ENCODE measurements at regions not wholly inside any gene's neighbourhood (a gene's known extent, or its start where the extent isn't known, plus 50 kb on each side); places are given as distances from the start of the nearest gene placed in this dataset.

DNA sequence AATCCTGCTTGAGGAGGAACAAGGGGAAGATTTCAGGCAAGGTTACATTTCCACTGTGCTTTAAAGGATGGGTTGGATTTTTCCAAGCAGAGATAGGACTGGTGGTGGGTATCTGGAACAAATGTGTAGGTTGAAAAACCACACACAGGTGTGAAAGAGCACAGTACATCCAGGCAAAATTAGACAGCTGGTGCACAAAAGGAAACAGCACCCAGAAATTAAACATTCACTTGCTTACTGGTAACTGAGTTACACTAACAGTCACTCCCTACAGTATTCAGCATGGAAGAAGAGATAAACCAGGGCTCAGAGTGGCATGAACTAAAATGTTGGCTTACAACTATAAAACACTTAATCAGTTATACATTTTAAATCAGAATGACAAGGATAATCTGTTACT lies 81.5 kb upstream of the RASEF start:
- no peak for TF ChIP-seq SP1 (CRISPR knock-in tag; conservative IDR thresholded peaks at IDR 0.05)
- TF ChIP-seq, protein P1, sequence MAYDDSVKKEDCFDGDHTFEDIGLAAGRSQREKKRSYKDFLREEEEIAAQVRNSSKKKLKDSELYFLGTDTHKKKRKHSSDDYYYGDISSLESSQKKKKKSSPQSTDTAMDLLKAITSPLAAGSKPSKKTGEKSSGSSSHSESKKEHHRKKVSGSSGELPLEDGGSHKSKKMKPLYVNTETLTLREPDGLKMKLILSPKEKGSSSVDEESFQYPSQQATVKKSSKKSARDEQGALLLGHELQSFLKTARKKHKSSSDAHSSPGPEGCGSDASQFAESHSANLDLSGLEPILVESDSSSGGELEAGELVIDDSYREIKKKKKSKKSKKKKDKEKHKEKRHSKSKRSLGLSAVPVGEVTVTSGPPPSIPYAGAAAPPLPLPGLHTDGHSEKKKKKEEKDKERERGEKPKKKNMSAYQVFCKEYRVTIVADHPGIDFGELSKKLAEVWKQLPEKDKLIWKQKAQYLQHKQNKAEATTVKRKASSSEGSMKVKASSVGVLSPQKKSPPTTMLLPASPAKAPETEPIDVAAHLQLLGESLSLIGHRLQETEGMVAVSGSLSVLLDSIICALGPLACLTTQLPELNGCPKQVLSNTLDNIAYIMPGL (CRISPR knock-in tag; IDR thresholded peaks at IDR 0.05): no peak
- TF ChIP-seq, protein P2, sequence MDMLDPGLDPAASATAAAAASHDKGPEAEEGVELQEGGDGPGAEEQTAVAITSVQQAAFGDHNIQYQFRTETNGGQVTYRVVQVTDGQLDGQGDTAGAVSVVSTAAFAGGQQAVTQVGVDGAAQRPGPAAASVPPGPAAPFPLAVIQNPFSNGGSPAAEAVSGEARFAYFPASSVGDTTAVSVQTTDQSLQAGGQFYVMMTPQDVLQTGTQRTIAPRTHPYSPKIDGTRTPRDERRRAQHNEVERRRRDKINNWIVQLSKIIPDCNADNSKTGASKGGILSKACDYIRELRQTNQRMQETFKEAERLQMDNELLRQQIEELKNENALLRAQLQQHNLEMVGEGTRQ (CRISPR knock-in tag; IDR thresholded peaks at IDR 0.05): no peak
- TF ChIP-seq, protein P3, sequence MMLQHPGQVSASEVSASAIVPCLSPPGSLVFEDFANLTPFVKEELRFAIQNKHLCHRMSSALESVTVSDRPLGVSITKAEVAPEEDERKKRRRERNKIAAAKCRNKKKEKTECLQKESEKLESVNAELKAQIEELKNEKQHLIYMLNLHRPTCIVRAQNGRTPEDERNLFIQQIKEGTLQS (CRISPR knock-in tag; conservative IDR thresholded peaks at IDR 0.05): no peak
- TF ChIP-seq CREM (CRISPR knock-in tag; IDR thresholded peaks at IDR 0.05): no peak
- peaks cover 6% of the 10 kb centered on the region for H3K27me3 Mint-ChIP-seq (ENCODE audit: low read depth)
- H3K4me1 Mint-ChIP-seq: no peaks in the 10 kb centered on the region

DNA sequence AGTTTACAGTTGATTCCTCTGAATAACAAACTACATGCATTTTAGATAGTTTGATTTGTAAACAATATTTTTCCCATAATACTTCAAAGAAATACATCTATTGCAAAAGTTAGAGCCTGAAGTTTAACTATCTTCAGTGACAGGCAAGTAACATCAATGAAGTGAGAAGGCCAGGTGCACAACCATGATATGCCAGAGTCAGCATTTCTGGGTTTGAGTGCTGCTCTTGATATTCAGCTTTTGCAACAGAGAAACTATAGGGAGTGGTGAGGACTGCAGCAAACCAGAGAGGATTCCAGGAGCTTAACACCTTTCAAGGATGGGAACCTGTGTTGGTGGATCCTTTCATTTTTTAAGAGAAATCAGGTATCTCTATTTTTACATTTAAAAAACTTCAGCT lies 79.4 kb upstream of the RASEF start:
- no peak for TF ChIP-seq TCF7 (CRISPR knock-in tag; IDR thresholded peaks at IDR 0.05; ENCODE audit: low read depth)
- TF ChIP-seq, protein P4, sequence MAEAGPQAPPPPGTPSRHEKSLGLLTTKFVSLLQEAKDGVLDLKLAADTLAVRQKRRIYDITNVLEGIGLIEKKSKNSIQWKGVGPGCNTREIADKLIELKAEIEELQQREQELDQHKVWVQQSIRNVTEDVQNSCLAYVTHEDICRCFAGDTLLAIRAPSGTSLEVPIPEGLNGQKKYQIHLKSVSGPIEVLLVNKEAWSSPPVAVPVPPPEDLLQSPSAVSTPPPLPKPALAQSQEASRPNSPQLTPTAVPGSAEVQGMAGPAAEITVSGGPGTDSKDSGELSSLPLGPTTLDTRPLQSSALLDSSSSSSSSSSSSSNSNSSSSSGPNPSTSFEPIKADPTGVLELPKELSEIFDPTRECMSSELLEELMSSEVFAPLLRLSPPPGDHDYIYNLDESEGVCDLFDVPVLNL (CRISPR knock-in tag; IDR thresholded peaks at IDR 0.05; ENCODE audit: borderline replicate concordance, low read depth): no peak
- TF ChIP-seq, protein P5, sequence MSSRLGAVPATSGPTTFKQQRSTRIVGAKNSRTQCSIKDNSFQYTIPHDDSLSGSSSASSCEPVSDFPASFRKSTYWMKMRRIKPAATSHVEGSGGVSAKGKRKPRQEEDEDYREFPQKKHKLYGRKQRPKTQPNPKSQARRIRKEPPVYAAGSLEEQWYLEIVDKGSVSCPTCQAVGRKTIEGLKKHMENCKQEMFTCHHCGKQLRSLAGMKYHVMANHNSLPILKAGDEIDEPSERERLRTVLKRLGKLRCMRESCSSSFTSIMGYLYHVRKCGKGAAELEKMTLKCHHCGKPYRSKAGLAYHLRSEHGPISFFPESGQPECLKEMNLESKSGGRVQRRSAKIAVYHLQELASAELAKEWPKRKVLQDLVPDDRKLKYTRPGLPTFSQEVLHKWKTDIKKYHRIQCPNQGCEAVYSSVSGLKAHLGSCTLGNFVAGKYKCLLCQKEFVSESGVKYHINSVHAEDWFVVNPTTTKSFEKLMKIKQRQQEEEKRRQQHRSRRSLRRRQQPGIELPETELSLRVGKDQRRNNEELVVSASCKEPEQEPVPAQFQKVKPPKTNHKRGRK (CRISPR knock-in tag; IDR thresholded peaks at IDR 0.05; ENCODE audit: borderline replicate concordance): no peak
- TF ChIP-seq, protein P6, sequence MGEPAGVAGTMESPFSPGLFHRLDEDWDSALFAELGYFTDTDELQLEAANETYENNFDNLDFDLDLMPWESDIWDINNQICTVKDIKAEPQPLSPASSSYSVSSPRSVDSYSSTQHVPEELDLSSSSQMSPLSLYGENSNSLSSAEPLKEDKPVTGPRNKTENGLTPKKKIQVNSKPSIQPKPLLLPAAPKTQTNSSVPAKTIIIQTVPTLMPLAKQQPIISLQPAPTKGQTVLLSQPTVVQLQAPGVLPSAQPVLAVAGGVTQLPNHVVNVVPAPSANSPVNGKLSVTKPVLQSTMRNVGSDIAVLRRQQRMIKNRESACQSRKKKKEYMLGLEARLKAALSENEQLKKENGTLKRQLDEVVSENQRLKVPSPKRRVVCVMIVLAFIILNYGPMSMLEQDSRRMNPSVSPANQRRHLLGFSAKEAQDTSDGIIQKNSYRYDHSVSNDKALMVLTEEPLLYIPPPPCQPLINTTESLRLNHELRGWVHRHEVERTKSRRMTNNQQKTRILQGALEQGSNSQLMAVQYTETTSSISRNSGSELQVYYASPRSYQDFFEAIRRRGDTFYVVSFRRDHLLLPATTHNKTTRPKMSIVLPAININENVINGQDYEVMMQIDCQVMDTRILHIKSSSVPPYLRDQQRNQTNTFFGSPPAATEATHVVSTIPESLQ (CRISPR knock-in tag; IDR thresholded peaks at IDR 0.05): no peak
- TF ChIP-seq, protein P7, sequence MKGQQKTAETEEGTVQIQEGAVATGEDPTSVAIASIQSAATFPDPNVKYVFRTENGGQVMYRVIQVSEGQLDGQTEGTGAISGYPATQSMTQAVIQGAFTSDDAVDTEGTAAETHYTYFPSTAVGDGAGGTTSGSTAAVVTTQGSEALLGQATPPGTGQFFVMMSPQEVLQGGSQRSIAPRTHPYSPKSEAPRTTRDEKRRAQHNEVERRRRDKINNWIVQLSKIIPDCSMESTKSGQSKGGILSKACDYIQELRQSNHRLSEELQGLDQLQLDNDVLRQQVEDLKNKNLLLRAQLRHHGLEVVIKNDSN (CRISPR knock-in tag; IDR thresholded peaks at IDR 0.05): no peak
- TF ChIP-seq GTF2I (CRISPR knock-in tag; conservative IDR thresholded peaks at IDR 0.05): no peak
- TF ChIP-seq FOXJ3 (CRISPR knock-in tag; IDR thresholded peaks at IDR 0.05; ENCODE audit: borderline replicate concordance): no peak
- TF ChIP-seq ZNF121 (CRISPR knock-in tag; IDR thresholded peaks at IDR 0.05): no peak
- no peak for TF ChIP-seq ZNF219 (CRISPR knock-in tag; IDR thresholded peaks at IDR 0.05; ENCODE audit: borderline replicate concordance)
- TF ChIP-seq, protein P8, sequence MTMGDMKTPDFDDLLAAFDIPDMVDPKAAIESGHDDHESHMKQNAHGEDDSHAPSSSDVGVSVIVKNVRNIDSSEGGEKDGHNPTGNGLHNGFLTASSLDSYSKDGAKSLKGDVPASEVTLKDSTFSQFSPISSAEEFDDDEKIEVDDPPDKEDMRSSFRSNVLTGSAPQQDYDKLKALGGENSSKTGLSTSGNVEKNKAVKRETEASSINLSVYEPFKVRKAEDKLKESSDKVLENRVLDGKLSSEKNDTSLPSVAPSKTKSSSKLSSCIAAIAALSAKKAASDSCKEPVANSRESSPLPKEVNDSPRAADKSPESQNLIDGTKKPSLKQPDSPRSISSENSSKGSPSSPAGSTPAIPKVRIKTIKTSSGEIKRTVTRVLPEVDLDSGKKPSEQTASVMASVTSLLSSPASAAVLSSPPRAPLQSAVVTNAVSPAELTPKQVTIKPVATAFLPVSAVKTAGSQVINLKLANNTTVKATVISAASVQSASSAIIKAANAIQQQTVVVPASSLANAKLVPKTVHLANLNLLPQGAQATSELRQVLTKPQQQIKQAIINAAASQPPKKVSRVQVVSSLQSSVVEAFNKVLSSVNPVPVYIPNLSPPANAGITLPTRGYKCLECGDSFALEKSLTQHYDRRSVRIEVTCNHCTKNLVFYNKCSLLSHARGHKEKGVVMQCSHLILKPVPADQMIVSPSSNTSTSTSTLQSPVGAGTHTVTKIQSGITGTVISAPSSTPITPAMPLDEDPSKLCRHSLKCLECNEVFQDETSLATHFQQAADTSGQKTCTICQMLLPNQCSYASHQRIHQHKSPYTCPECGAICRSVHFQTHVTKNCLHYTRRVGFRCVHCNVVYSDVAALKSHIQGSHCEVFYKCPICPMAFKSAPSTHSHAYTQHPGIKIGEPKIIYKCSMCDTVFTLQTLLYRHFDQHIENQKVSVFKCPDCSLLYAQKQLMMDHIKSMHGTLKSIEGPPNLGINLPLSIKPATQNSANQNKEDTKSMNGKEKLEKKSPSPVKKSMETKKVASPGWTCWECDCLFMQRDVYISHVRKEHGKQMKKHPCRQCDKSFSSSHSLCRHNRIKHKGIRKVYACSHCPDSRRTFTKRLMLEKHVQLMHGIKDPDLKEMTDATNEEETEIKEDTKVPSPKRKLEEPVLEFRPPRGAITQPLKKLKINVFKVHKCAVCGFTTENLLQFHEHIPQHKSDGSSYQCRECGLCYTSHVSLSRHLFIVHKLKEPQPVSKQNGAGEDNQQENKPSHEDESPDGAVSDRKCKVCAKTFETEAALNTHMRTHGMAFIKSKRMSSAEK (CRISPR knock-in tag; IDR thresholded peaks at IDR 0.05; ENCODE audit: borderline replicate concordance): no peak
- no peak for TF ChIP-seq SOX15 (CRISPR knock-in tag; IDR thresholded peaks at IDR 0.05)
- TF ChIP-seq MYBL2 (CRISPR knock-in tag; IDR thresholded peaks at IDR 0.05): no peak
- Mint-ChIP-seq H3K27me3 (ENCODE audit: low read depth) (no peaks in the 10 kb centered on the region; the same call in 1 of the 2 replicates), H3K27ac (no peak overlapping the region), H3K4me3 (no peak overlapping the region), H3K4me1 (no peaks in the 10 kb centered on the region), H3K36me3 (no peaks in the 10 kb centered on the region), H3K9me3 (peaks cover 9% of the 10 kb centered on the region)
- ChIA-PET POLR2A (no interaction called here), CTCF (no interaction called here)
- ATAC-seq: no peak
- no peak for DNase-seq (ENCODE audit: low spot score)

More for the DNA sequence above, 81.5 kb upstream of the RASEF start:
- CTCF ChIA-PET: no interaction called here
- ATAC-seq (no peak), DNase-seq (ENCODE audit: low spot score) (no peak)
- POLR2A ChIA-PET: no interaction called here
- no peak overlapping the region for H3K27ac Mint-ChIP-seq
- no peak overlapping the region for H3K4me3 Mint-ChIP-seq
- H3K9me3 Mint-ChIP-seq: peaks cover 27% of the 10 kb centered on the region
- no peaks in the 10 kb centered on the region for H3K36me3 Mint-ChIP-seq

Measured in WTC11 (cell line).